IMR-90 (cell line): ENCODE measurements at regions not wholly inside any gene's neighbourhood (a gene's known extent, or its start where the extent isn't known, plus 50 kb on each side); places are given as distances from the start of the nearest gene placed in this dataset.

Experiments
- ATAC-seq: fragments of 200-7000 bp; cut with Tn5 transposase; 2 replicates; pipeline ENCODE4 v1.9.1; 2020; ENCODE audit warnings: low read depth, mild to moderate bottlenecking, moderate library complexity
- BruUV-seq: library from RNA; stranded (reverse); fragments of 400-500 nt; replicated peaks from 2 replicates; lab custom pipeline; 2021; lab: Mats Ljungman, UMichigan
- CTCF ChIA-PET: fragments of 300-600 bp; formaldehyde crosslinking; extraction: SDS; loops from one replicate; lab custom pipeline; 2021; ENCODE audit warnings: antibody characterized with exemption; lab: Yijun Ruan, JAX
- POLR2A ChIA-PET: fragments of 300-600 bp; sonication (Branson Sonifier 250); formaldehyde crosslinking; loops from one replicate; lab custom pipeline; 2022; ENCODE audit warnings: antibody characterized with exemption; ENCODE audit not compliant: unreplicated experiment; lab: Charles Lee
- DNase-seq: peaks from one replicate; pipeline ENCODE4 v3.0.0; 2013
- H2AFZ ChIP-seq: replicated peaks from 2 replicates; pipeline ENCODE3; 2013; ENCODE audit warnings: low read length, mild to moderate bottlenecking; ENCODE audit not compliant: poor library complexity
- H2AK5ac ChIP-seq: 2 replicates; pipeline ENCODE4 v1.6.1; 2013; ENCODE audit warnings: low read depth, low read length, inconsistent platforms
- H2AK9ac ChIP-seq: replicated peaks from 2 replicates; pipeline ENCODE3; 2013; ENCODE audit warnings: mild to moderate bottlenecking, low read depth, low read length, moderate library complexity; ENCODE audit not compliant: poor library complexity
- H2BK120ac ChIP-seq: 2 replicates; pipeline ENCODE4 v1.6.1; 2013; ENCODE audit warnings: low read depth, low read length, inconsistent platforms
- H2BK15ac ChIP-seq: 3 replicates; pipeline ENCODE4 v1.6.1; 2013; ENCODE audit warnings: low read depth, low read length, inconsistent platforms
- H2BK20ac ChIP-seq: 2 replicates; pipeline ENCODE4 v1.6.1; 2013; ENCODE audit warnings: low read depth, mild to moderate bottlenecking, inconsistent platforms, low read length, moderate library complexity
- H2BK5ac ChIP-seq: 2 replicates; pipeline ENCODE4 v1.6.1; 2013; ENCODE audit warnings: mild to moderate bottlenecking, low read depth, low read length, inconsistent platforms; ENCODE audit not compliant: poor library complexity, severe bottlenecking
- H3K14ac ChIP-seq: replicated peaks from 2 replicates; pipeline ENCODE4 v1.6.1; 2013; ENCODE audit warnings: low read depth, low read length, inconsistent platforms
- H3K18ac ChIP-seq: 2 replicates; pipeline ENCODE4 v1.6.1; 2013; ENCODE audit warnings: low read depth, low read length, control low read depth
- H3K23ac ChIP-seq: 2 replicates; pipeline ENCODE4 v1.6.1; 2013; ENCODE audit warnings: low read depth, low read length, inconsistent platforms
- H3K27ac ChIP-seq: 2 replicates; pipeline ENCODE4 v1.5.1; 2013; ENCODE audit warnings: mild to moderate bottlenecking, control low read depth, low read length; ENCODE audit not compliant: insufficient read depth
- H3K27me3 ChIP-seq: 2 replicates; pipeline ENCODE4 v1.6.1; 2013; ENCODE audit warnings: low read length; ENCODE audit not compliant: control insufficient read depth, insufficient read depth
- H3K36me3 ChIP-seq: 2 replicates; pipeline ENCODE4 v1.6.1; 2013; ENCODE audit warnings: low read length, mixed read lengths; ENCODE audit not compliant: control insufficient read depth, insufficient read depth
- H3K4ac ChIP-seq: 2 replicates; pipeline ENCODE4 v1.6.1; 2013; ENCODE audit warnings: low read depth, low read length, inconsistent platforms
- H3K4me1 ChIP-seq: 2 replicates; pipeline ENCODE4 v1.6.1; 2013; ENCODE audit warnings: low read length, mixed read lengths; ENCODE audit not compliant: control insufficient read depth, insufficient read depth
- H3K4me2 ChIP-seq: 2 replicates; pipeline ENCODE4 v1.6.1; 2013; ENCODE audit warnings: low read depth, mild to moderate bottlenecking, control low read depth, low read length, moderate library complexity
- H3K4me3 ChIP-seq: 2 replicates; pipeline ENCODE4 v1.5.1; 2013; ENCODE audit warnings: low read depth, mild to moderate bottlenecking, control low read depth, low read length, moderate library complexity; ENCODE audit not compliant: insufficient read depth
- H3K56ac ChIP-seq: 2 replicates; pipeline ENCODE4 v1.6.1; 2013; ENCODE audit warnings: low read length, inconsistent platforms; ENCODE audit not compliant: insufficient read depth; ENCODE audit errors: extremely low read depth
- H3K79me1 ChIP-seq, 2 experiments: 2 replicates each; pipeline ENCODE4 v1.6.1; 2013; ENCODE audit warnings: low read length in 2 of 2, inconsistent platforms in 1 of 2, low read depth in 1 of 2
- H3K9ac ChIP-seq: 2 replicates; pipeline ENCODE4 v1.6.1; 2013; ENCODE audit warnings: low read depth, low read length, control low read depth
- H3K9me1 ChIP-seq: 2 replicates; pipeline ENCODE4 v1.6.1; 2013; ENCODE audit warnings: low read length, inconsistent platforms; ENCODE audit not compliant: insufficient read depth
- H3K9me3 ChIP-seq: 2 replicates; pipeline ENCODE4 v1.6.1; 2013; ENCODE audit warnings: low read length; ENCODE audit not compliant: control insufficient read depth, insufficient read depth
- H4K20me1 ChIP-seq: 2 replicates; pipeline ENCODE4 v1.6.1; 2013; ENCODE audit warnings: low read length, inconsistent platforms; ENCODE audit not compliant: insufficient read depth
- H4K5ac ChIP-seq: 2 replicates; pipeline ENCODE4 v1.6.1; 2013; ENCODE audit warnings: mild to moderate bottlenecking, low read depth, low read length, control low read depth
- H4K8ac ChIP-seq, 2 experiments: 2 replicates each; pipeline ENCODE4 v1.6.1; 2013; ENCODE audit warnings: low read depth in 2 of 2, low read length in 2 of 2, control low read depth in 1 of 2, inconsistent platforms in 1 of 2
- H4K91ac ChIP-seq: 2 replicates; pipeline ENCODE4 v1.6.1; 2013; ENCODE audit warnings: low read depth, low read length, inconsistent platforms; ENCODE audit not compliant: insufficient read depth
- BHLHE40 ChIP-seq: fragments of 150-350 bp; IDR thresholded peaks from 2 replicates; pipeline ENCODE4 v1.6.1; 2016; ENCODE audit warnings: mild to moderate bottlenecking, low read depth, low read length
- CEBPB ChIP-seq: IDR thresholded peaks from 2 replicates; pipeline ENCODE4 v1.6.1; 2012; ENCODE audit warnings: low read depth, low read length, improper control_type of control experiment
- MAZ ChIP-seq: IDR thresholded peaks from 2 replicates; pipeline ENCODE4 v1.6.1; 2012; ENCODE audit warnings: low read depth, mild to moderate bottlenecking, low read length, improper control_type of control experiment, moderate library complexity, borderline replicate concordance
- MXI1 ChIP-seq: IDR thresholded peaks from 2 replicates; pipeline ENCODE4 v1.6.1; 2012; ENCODE audit warnings: low read depth, mild to moderate bottlenecking, low read length, moderate library complexity, borderline replicate concordance
- RCOR1 ChIP-seq: IDR thresholded peaks from 2 replicates; pipeline ENCODE4 v1.6.1; 2012; ENCODE audit warnings: mild to moderate bottlenecking, low read length, improper control_type of control experiment; ENCODE audit not compliant: insufficient replicate concordance
- WGBS, 2 experiments: methylation state at CpG; one replicate each; pipeline versions ENCODE4 v1.1.5 to v1.1.7; 2013; ENCODE audit warnings: missing lambda C conversion rate in 2 of 2; ENCODE audit not compliant: insufficient read length in 1 of 2; ENCODE audit errors: extremely low coverage in 2 of 2; 5-methylcytosine and 5-hydroxymethylcytosine counted together
- dilution Hi-C: fragments of 300-500 bp; cut with HindIII; formaldehyde crosslinking; loops from one replicate; pipeline ENCODE4 v1.14.3; 2018; ENCODE audit warnings: low sequenced_read_pairs; ENCODE audit not compliant: unreplicated experiment
- in situ Hi-C: fragments of 300-500 bp; cut with MboI; formaldehyde crosslinking; loops from 3 replicates; pipeline ENCODE4 v1.14.3; 2019; ENCODE audit warnings: low sequenced_read_pairs, inconsistent platforms, mixed read lengths
- intact Hi-C: fragments of 100-400 bp; cut with micrococcal nuclease; formaldehyde crosslinking; loops from 2 replicates; pipeline ENCODE4 v1.10.0; 2022

DNA sequence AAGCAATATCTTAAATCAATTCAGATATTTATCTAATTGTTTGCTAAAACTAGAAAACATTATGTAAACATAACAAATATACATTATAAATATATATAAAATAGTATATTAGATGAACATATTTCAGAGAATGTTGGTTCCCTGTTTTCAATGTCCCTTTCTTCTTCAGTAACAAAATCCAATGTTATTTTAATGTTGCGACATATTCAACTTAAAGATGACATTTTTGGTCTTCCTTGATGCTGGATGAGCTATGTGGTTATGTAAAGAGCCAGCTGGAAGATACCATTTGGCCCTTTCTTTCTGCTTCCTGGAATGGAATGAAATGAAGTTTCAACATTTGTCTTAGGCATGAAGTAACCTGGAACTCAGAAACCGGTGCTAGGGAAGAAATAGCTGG is 668.1 kb upstream of the CDH6 start:
- Histone ChIP-seq H2BK15ac (no peak overlapping the region), H4K91ac (no peak overlapping the region), H3K4ac (no peak overlapping the region), H3K27ac (no peak overlapping the region), H3K9ac (no peak overlapping the region), H3K79me1 (no peaks in the 10 kb centered on the region), H3K56ac (no peak overlapping the region), H2BK5ac (peak overlapping the region; percentile 44), H3K18ac (no peak overlapping the region), H4K8ac (no peak overlapping the region), H3K23ac (no peak overlapping the region), H3K9me3 (no peaks in the 10 kb centered on the region), H3K27me3 (no peaks in the 10 kb centered on the region), H2BK20ac (no peak overlapping the region), H3K4me3 (no peak overlapping the region), H4K5ac (no peak overlapping the region), H2AFZ (no peak overlapping the region), H4K20me1 (no peaks in the 10 kb centered on the region), H3K36me3 (no peaks in the 10 kb centered on the region), H3K14ac (no peak overlapping the region), H3K4me1 (no peaks in the 10 kb centered on the region), H2AK9ac (no peak overlapping the region), H2BK120ac (no peak overlapping the region), H2AK5ac (no peak overlapping the region), H3K9me1 (no peaks in the 10 kb centered on the region), H3K4me2 (no peak overlapping the region)
- no peak for TF ChIP-seq RCOR1
- no peak for TF ChIP-seq MAZ
- no peak for TF ChIP-seq BHLHE40
- peak; percentile 77 for TF ChIP-seq CEBPB
- TF ChIP-seq MXI1 = no peak
- DNase-seq = no peak
- BruUV-seq = no TSS peak
- POLR2A ChIA-PET = no interaction called here
- intact Hi-C loops (no loop called here), dilution Hi-C loops (no loop called here), in situ Hi-C loops (no loop called here)
- CTCF ChIA-PET = interaction anchor here (0.6 kb wide), 1 partner anchor 123 kb away, joined by 5 read pairs; no protein-coding TSS in a partner anchor
- WGBS, 2 experiments = no CpG with 5 or more reads among the region's 2 CpGs
- no peak for ATAC-seq
